K562 (cell line): ENCODE measurements at regions not wholly inside any gene's neighbourhood (a gene's known extent, or its start where the extent isn't known, plus 50 kb on each side); places are given as distances from the start of the nearest gene placed in this dataset.

Experiments
- EWSR1 ChIP-seq: fragments of 450-650 bp; IDR thresholded peaks from 2 replicates; pipeline ENCODE4 v1.6.1; 2018; ENCODE audit warnings: borderline replicate concordance, mild to moderate bottlenecking, low read depth, moderate library complexity; ENCODE audit not compliant: partially characterized antibody
- NR2C1 ChIP-seq, 2 experiments: fragments of 450-650 bp; IDR thresholded peaks; 2 replicates each; pipeline ENCODE4 v1.6.1; 2017; ENCODE audit warnings: mild to moderate bottlenecking in 2 of 2, antibody characterized with exemption in 1 of 2, inconsistent platforms in 1 of 2, missing compliant biosample characterization in 1 of 2, missing genetic modification characterization in 1 of 2
- POLR2AphosphoS5 ChIP-seq: IDR thresholded peaks from 2 replicates; pipeline ENCODE4 v1.6.1; 2011; ENCODE audit warnings: mild to moderate bottlenecking, low read depth, low read length, moderate library complexity; ENCODE audit not compliant: control insufficient read depth, insufficient read depth
- SFPQ ChIP-seq: fragments of 200-400 bp; formaldehyde crosslinking; IDR thresholded peaks from 2 replicates; pipeline ENCODE4 v1.6.1; 2017; ENCODE audit warnings: mild to moderate bottlenecking, low read depth, low read length, moderate library complexity
- SMAD4 ChIP-seq: fragments of 250-450 bp; sonication (Bioruptor Pico); conservative IDR thresholded peaks from 2 replicates; pipeline ENCODE4 v1.8.0; 2021; ENCODE audit warnings: inconsistent platforms, mild to moderate bottlenecking, moderate library complexity
- TBP ChIP-seq: optimal IDR thresholded peaks from 2 replicates; pipeline ENCODE3; 2011; ENCODE audit warnings: low read depth, low read length, improper control_type of control experiment
- VEZF1 ChIP-seq: fragments of 200-800 bp; sonication (Bioruptor generic); IDR thresholded peaks from 2 replicates; pipeline ENCODE4 v1.6.1; 2017; ENCODE audit warnings: missing genetic modification characterization, missing compliant biosample characterization
- TF ChIP-seq, protein P1 (sequence below): fragments of 450-650 bp; IDR thresholded peaks from 2 replicates; pipeline ENCODE4 v1.6.1; 2014; ENCODE audit warnings: low read depth, mild to moderate bottlenecking, moderate library complexity, borderline replicate concordance
- TF ChIP-seq, protein P2 (sequence below), 3 experiments: fragments of 200-800 bp in 1 of 3; fragments of 250-450 bp in 1 of 3; fragments of 450-650 bp in 1 of 3; sonication (Bioruptor Pico) in 1 of 3; sonication (Bioruptor generic) in 1 of 3; formaldehyde crosslinking in 1 of 3; IDR thresholded peaks; 2 replicates each; pipeline versions ENCODE4 v1.6.1 to v1.8.0; 2016 to 2022; ENCODE audit warnings: mild to moderate bottlenecking in 2 of 3, missing genetic modification characterization in 2 of 3, missing compliant biosample characterization in 1 of 3, moderate library complexity in 1 of 3

DNA sequence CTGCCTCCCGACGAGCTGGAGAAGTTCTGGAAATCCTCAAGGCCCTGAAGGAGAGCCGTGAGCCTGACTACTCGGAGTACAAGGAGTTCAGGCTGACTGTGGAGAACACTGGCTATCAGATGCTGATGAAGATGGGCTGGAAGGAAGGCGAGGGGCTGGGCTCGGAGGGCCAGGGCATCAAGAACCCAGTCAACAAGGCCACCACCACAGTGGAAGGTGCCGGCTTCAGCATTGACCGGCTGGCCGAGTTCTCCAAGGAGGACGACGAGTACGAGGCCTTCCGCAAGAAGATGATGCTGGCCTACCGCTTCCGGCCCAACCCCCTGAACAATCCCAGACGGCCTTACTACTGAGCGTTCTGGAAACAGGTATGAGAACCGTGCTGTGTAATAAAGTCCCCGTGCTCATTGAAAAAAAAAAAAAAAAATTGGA lies 366.1 kb upstream of the ATXN7L3B start (continued):
- TF ChIP-seq SFPQ (no peak), EWSR1 (no peak), POLR2AphosphoS5 (peak; percentile 53; the same call in 1 of the 2 replicates), NR2C1 (IDR thresholded peaks at IDR 0.05) (no peak), NR2C1 (tag; IDR thresholded peaks at IDR 0.05) (no peak), SMAD4 (no peak), VEZF1 (CRISPR knock-in tag) (peak; percentile 6; the same call in 1 of the 2 replicates), TBP (peak; percentile 41)
- TF ChIP-seq, protein P1, sequence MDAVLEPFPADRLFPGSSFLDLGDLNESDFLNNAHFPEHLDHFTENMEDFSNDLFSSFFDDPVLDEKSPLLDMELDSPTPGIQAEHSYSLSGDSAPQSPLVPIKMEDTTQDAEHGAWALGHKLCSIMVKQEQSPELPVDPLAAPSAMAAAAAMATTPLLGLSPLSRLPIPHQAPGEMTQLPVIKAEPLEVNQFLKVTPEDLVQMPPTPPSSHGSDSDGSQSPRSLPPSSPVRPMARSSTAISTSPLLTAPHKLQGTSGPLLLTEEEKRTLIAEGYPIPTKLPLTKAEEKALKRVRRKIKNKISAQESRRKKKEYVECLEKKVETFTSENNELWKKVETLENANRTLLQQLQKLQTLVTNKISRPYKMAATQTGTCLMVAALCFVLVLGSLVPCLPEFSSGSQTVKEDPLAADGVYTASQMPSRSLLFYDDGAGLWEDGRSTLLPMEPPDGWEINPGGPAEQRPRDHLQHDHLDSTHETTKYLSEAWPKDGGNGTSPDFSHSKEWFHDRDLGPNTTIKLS: 0 out of 2 replicates have a peak, but pooled peaks have one; percentile 22
- TF ChIP-seq, protein P2, sequence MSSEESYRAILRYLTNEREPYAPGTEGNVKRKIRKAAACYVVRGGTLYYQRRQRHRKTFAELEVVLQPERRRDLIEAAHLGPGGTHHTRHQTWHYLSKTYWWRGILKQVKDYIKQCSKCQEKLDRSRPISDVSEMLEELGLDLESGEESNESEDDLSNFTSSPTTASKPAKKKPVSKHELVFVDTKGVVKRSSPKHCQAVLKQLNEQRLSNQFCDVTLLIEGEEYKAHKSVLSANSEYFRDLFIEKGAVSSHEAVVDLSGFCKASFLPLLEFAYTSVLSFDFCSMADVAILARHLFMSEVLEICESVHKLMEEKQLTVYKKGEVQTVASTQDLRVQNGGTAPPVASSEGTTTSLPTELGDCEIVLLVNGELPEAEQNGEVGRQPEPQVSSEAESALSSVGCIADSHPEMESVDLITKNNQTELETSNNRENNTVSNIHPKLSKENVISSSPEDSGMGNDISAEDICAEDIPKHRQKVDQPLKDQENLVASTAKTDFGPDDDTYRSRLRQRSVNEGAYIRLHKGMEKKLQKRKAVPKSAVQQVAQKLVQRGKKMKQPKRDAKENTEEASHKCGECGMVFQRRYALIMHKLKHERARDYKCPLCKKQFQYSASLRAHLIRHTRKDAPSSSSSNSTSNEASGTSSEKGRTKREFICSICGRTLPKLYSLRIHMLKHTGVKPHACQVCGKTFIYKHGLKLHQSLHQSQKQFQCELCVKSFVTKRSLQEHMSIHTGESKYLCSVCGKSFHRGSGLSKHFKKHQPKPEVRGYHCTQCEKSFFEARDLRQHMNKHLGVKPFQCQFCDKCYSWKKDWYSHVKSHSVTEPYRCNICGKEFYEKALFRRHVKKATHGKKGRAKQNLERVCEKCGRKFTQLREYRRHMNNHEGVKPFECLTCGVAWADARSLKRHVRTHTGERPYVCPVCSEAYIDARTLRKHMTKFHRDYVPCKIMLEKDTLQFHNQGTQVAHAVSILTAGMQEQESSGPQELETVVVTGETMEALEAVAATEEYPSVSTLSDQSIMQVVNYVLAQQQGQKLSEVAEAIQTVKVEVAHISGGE (CRISPR knock-in tag; IDR thresholded peaks at IDR 0.05): peak in 1 of 3 experiments; percentile 55; a peak in 1 of 6 replicates
